HepG2 (cell line): ENCODE measurements at regions not wholly inside any gene's neighbourhood (a gene's known extent, or its start where the extent isn't known, plus 50 kb on each side); places are given as distances from the start of the nearest gene placed in this dataset.

Source experiments
- AGO2 ChIP-seq: fragments of 200-400 bp; formaldehyde crosslinking; optimal IDR thresholded peaks from 2 replicates; pipeline ENCODE3; 2017; ENCODE audit warnings: mild to moderate bottlenecking, low read depth, low read length, moderate library complexity
- ARID4A ChIP-seq: sonication (generic); formaldehyde crosslinking; IDR thresholded peaks from 2 replicates; pipeline ENCODE4 v1.5.0; 2020; ENCODE audit warnings: mild to moderate bottlenecking, missing genetic modification reagents, borderline replicate concordance
- BCL6 ChIP-seq: IDR thresholded peaks from 2 replicates; pipeline ENCODE4 v1.6.1; 2016; ENCODE audit warnings: missing genetic modification reagents, missing compliant biosample characterization
- EZH2 ChIP-seq: conservative IDR thresholded peaks from 2 replicates; pipeline ENCODE4 v1.6.1; 2012; ENCODE audit warnings: mild to moderate bottlenecking, low read depth, low read length, moderate library complexity
- IRF1 ChIP-seq: sonication (generic); formaldehyde crosslinking; IDR thresholded peaks from 2 replicates; pipeline ENCODE4 v1.4.0; 2020; ENCODE audit warnings: low read depth, mild to moderate bottlenecking, missing genetic modification reagents
- KLF15 ChIP-seq: sonication (generic); formaldehyde crosslinking; IDR thresholded peaks from 2 replicates; pipeline ENCODE4 v1.8.1; 2023; ENCODE audit warnings: borderline replicate concordance, mild to moderate bottlenecking, inconsistent platforms, missing genetic modification reagents, mixed read lengths
- PBX2 ChIP-seq: IDR thresholded peaks from 2 replicates; pipeline ENCODE4 v1.6.1; 2016; ENCODE audit warnings: control low read depth
- PHF20 ChIP-seq: sonication (generic); formaldehyde crosslinking; IDR thresholded peaks from 2 replicates; pipeline ENCODE4 v1.5.0; 2020; ENCODE audit warnings: mild to moderate bottlenecking, missing genetic modification reagents
- SRSF1 ChIP-seq: fragments of 200-400 bp; formaldehyde crosslinking; optimal IDR thresholded peaks from 2 replicates; pipeline ENCODE3; 2017; ENCODE audit warnings: mild to moderate bottlenecking, low read depth, low read length, moderate library complexity
- ZBTB39 ChIP-seq: sonication (generic); formaldehyde crosslinking; IDR thresholded peaks from 2 replicates; pipeline ENCODE4 v1.5.0; 2020; ENCODE audit warnings: missing genetic modification reagents
- ZBTB4 ChIP-seq: sonication (generic); formaldehyde crosslinking; IDR thresholded peaks from 2 replicates; pipeline ENCODE4 v1.4.0; 2020; ENCODE audit warnings: missing genetic modification reagents, mild to moderate bottlenecking, borderline replicate concordance
- ZBTB49 ChIP-seq: sonication (generic); formaldehyde crosslinking; IDR thresholded peaks from 2 replicates; pipeline ENCODE4 v1.4.0; 2020; ENCODE audit warnings: missing genetic modification reagents, borderline replicate concordance
- ZNF253 ChIP-seq: sonication (generic); formaldehyde crosslinking; IDR thresholded peaks from 2 replicates; pipeline ENCODE4 v1.8.0; 2022; ENCODE audit warnings: mild to moderate bottlenecking, missing genetic modification reagents, borderline replicate concordance
- ZNF30 ChIP-seq: sonication (generic); formaldehyde crosslinking; IDR thresholded peaks from 2 replicates; pipeline ENCODE4 v1.5.0; 2020; ENCODE audit warnings: mild to moderate bottlenecking, missing genetic modification reagents

- TF ChIP-seq IRF1 (CRISPR knock-in tag) (no peak), AGO2 (no peak), ARID4A (CRISPR knock-in tag) (no peak), SRSF1 (no peak), EZH2 (no peak), PHF20 (CRISPR knock-in tag) (no peak), ZBTB49 (CRISPR knock-in tag) (no peak), KLF15 (CRISPR knock-in tag) (no peak), ZNF253 (CRISPR knock-in tag) (no peak), ZBTB39 (CRISPR knock-in tag) (no peak), BCL6 (CRISPR knock-in tag) (peak; percentile 48; the same call in 1 of the 2 replicates), ZNF30 (no peak), ZBTB4 (no peak), PBX2 (no peak)
These were observed 263.0 kb downstream of the BAMBI start (continued) for GRCh38 chr10:28940158-28940888.
